Gastroesophageal sphincter (tissue), 3 donors: ENCODE measurements at regions not wholly inside any gene's neighbourhood (a gene's known extent, or its start where the extent isn't known, plus 50 kb on each side); places are given as distances from the start of the nearest gene placed in this dataset.

Experiments
- POLR2AphosphoS5 ChIP-seq: sonication (generic); formaldehyde crosslinking; IDR thresholded peaks from one replicate; pipeline ENCODE4 v1.6.1; 2017; ENCODE audit warnings: antibody characterized with exemption
- TF ChIP-seq, protein P1 (sequence below), 4 experiments: fragments of 200-600 bp in 2 of 4; fragments of 450-650 bp in 2 of 4; sonication (generic) in 1 of 4; IDR thresholded peaks; one replicate each; pipeline ENCODE4 v1.5.1; 2017 to 2019; ENCODE audit warnings: antibody characterized with exemption in 4 of 4, mild to moderate bottlenecking in 2 of 4, moderate library complexity in 2 of 4

DNA sequence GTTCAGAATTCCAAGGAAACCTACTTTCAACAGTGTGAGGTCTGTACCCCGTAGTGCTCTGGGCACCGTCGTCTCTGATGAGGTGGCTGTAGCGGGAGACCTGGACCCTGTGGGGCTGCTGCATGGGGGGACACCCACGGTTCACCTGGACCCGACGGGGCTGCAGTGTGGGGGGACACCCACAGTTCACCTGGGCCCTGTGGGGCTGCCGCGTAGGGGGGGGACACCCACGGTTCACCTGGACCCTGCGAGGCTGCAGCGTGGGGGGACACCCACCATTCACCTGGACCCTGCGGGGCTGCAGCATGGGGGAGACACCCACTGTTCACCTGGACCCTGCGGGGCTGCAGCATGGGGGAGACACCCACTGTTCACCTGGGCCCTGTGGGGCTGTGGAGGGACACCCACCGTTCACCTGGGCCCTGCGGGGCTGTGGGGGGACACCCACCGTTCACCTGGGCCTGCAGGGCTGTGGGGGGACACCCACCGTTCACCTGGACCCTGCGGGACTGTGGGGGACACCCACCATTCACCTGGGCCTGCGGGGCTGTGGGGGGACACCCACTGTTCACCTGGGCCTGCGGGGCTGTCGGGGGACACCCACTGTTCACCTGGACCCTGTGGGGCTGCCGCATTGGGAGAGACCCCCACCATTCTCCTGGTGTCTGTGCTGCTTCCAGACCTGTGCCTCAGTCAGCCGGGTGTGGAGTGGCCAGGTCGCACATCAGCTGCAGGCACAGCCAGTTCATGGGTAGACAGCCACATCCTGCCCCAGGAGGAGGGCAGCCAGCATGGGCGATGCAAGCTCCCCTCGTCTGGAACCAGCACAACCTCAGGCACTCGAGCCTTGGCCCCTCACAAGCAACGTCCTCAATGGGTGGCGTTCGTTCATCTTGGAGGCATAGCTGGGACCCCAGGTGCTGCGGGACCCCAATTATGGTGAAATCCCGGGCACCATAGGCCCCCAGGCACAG is 114.5 kb downstream of the TMEM18 start:
- TF ChIP-seq, protein P1, sequence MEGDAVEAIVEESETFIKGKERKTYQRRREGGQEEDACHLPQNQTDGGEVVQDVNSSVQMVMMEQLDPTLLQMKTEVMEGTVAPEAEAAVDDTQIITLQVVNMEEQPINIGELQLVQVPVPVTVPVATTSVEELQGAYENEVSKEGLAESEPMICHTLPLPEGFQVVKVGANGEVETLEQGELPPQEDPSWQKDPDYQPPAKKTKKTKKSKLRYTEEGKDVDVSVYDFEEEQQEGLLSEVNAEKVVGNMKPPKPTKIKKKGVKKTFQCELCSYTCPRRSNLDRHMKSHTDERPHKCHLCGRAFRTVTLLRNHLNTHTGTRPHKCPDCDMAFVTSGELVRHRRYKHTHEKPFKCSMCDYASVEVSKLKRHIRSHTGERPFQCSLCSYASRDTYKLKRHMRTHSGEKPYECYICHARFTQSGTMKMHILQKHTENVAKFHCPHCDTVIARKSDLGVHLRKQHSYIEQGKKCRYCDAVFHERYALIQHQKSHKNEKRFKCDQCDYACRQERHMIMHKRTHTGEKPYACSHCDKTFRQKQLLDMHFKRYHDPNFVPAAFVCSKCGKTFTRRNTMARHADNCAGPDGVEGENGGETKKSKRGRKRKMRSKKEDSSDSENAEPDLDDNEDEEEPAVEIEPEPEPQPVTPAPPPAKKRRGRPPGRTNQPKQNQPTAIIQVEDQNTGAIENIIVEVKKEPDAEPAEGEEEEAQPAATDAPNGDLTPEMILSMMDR (IDR thresholded peaks at IDR 0.05) = no peak
- TF ChIP-seq POLR2AphosphoS5 = no peak
